NB4 (cell line): ENCODE measurements at regions not wholly inside any gene's neighbourhood (a gene's known extent, or its start where the extent isn't known, plus 50 kb on each side); places are given as distances from the start of the nearest gene placed in this dataset.

Experiments used
- CTCF ChIP-seq: IDR thresholded peaks from one replicate; pipeline ENCODE4 v1.5.1; 2012; ENCODE audit warnings: low read depth, low read length
- POLR2A ChIP-seq: IDR thresholded peaks from 2 replicates; pipeline ENCODE4 v1.6.1; 2011; ENCODE audit warnings: mild to moderate bottlenecking; ENCODE audit not compliant: insufficient read length; ENCODE audit errors: extremely low read depth

- TF ChIP-seq CTCF (no peak), POLR2A (no peak)
Measured at GRCh38 chr9:17936365-17936764, 357.5 kb downstream of the SH3GL2 start.
